BE2C (cell line): ENCODE measurements at regions not wholly inside any gene's neighbourhood (a gene's known extent, or its start where the extent isn't known, plus 50 kb on each side); places are given as distances from the start of the nearest gene placed in this dataset.

Source experiments
- DNase-seq: peaks from one replicate; pipeline ENCODE4 v3.0.0-alpha.2; 2020
- H3K27me3 ChIP-seq: fragments of 250-450 bp; sonication (Bioruptor Pico); 2 replicates; pipeline ENCODE4 v1.5.1; 2020; ENCODE audit warnings: mild to moderate bottlenecking
- H3K36me3 ChIP-seq: fragments of 250-450 bp; sonication (Bioruptor Pico); 2 replicates; pipeline ENCODE4 v1.5.1; 2020; ENCODE audit warnings: mild to moderate bottlenecking
- H3K4me1 ChIP-seq: fragments of 250-450 bp; sonication (Bioruptor Pico); 2 replicates; pipeline ENCODE4 v1.5.1; 2020
- H3K4me3 ChIP-seq: 2 replicates; pipeline ENCODE4 v1.5.1; 2011; ENCODE audit warnings: low read depth, low read length
- H3K9me3 ChIP-seq: fragments of 250-450 bp; sonication (Bioruptor Pico); 2 replicates; pipeline ENCODE4 v1.5.1; 2020
- CTCF ChIP-seq: IDR thresholded peaks from 2 replicates; pipeline ENCODE4 v1.5.1; 2012; ENCODE audit warnings: mild to moderate bottlenecking, low read depth, low read length

DNA sequence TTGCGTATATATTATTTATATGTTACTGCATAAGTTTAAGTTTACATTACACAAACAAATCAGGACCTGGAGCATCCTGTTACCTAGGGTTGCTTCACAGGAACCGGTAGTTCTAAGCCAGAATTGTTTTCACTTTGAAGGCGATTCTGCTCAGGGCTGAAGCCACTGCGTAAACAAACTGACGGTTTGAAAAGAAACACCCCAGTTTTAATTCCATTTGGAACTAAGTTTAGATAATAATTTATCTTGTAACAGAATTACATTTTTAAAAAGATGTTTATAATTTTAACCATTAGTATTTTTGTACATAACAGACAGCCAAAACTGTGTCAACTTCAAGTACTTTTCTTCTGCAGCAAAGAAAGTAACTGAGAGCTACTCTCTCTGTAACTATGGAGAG is 282.1 kb upstream of the LYPLAL1 start:
- no peaks in the 10 kb centered on the region for H3K4me1 ChIP-seq
- no peak for DNase-seq
- no peaks in the 10 kb centered on the region for H3K36me3 ChIP-seq
- TF ChIP-seq CTCF = no peak
- H3K9me3 ChIP-seq = no peaks in the 10 kb centered on the region
- H3K27me3 ChIP-seq = no peaks in the 10 kb centered on the region
- H3K4me3 ChIP-seq = no peak overlapping the region

DNA sequence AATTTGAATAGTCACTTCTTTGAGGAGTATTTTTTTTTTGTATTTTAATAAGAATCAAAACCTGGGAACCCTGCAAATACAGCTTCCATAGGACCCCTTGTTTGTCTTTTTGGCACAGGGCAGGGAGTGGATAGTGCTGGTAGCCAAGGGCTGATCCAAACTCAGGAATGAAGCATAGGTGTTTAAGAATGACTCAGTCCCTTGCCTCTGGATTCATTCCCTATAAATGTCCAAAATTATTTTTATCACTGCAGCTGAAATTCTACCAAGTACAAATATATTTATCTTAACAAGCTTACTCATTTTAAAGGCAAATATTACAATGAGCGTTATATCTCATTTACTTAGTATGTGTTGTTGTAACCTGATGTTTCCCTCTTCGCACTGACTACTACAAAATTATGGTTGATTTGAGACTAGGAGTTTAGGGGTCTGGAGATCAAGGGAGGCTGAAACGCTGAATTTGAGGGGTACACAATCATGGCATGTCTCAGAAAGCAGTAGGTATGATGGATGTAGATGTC is 278.6 kb upstream of the LYPLAL1 start:
- Histone ChIP-seq H3K27me3 (no peaks in the 10 kb centered on the region), H3K4me3 (no peak overlapping the region), H3K9me3 (no peaks in the 10 kb centered on the region), H3K4me1 (no peaks in the 10 kb centered on the region), H3K36me3 (no peaks in the 10 kb centered on the region)
- no peak for TF ChIP-seq CTCF
- no peak for DNase-seq

GRCh38 chr1:218896202-218896601 is 277.5 kb upstream of the LYPLAL1 start:
- Histone ChIP-seq H3K9me3 (no peaks in the 10 kb centered on the region), H3K4me3 (no peak overlapping the region), H3K36me3 (no peaks in the 10 kb centered on the region), H3K4me1 (no peaks in the 10 kb centered on the region), H3K27me3 (no peaks in the 10 kb centered on the region)
- no peak for DNase-seq
- no peak for TF ChIP-seq CTCF

- H3K9me3 ChIP-seq = no peaks in the 10 kb centered on the region
- no peaks in the 10 kb centered on the region for H3K4me1 ChIP-seq
- no peak for TF ChIP-seq CTCF
- H3K36me3 ChIP-seq = no peaks in the 10 kb centered on the region
- H3K4me3 ChIP-seq = no peak overlapping the region
- DNase-seq = no peak
- no peaks in the 10 kb centered on the region for H3K27me3 ChIP-seq
Observed at GRCh38 chr1:218898921-218899320, 274.8 kb upstream of the LYPLAL1 start.

- Histone ChIP-seq H3K4me3 (no peak overlapping the region), H3K9me3 (no peaks in the 10 kb centered on the region), H3K36me3 (no peaks in the 10 kb centered on the region), H3K4me1 (no peaks in the 10 kb centered on the region), H3K27me3 (no peaks in the 10 kb centered on the region)
- no peak for TF ChIP-seq CTCF
- no peak for DNase-seq
Observed at GRCh38 chr1:218900615-218901014, 273.1 kb upstream of the LYPLAL1 start.

GRCh38 chr1:218904416-218904815 is 269.3 kb upstream of the LYPLAL1 start:
- Histone ChIP-seq H3K4me3 (no peak overlapping the region), H3K4me1 (no peaks in the 10 kb centered on the region), H3K36me3 (no peaks in the 10 kb centered on the region), H3K9me3 (no peaks in the 10 kb centered on the region), H3K27me3 (no peaks in the 10 kb centered on the region)
- TF ChIP-seq CTCF = no peak
- no peak for DNase-seq
